ENCODE measurements at regions not wholly inside any gene's neighbourhood (a gene's known extent, or its start where the extent isn't known, plus 50 kb on each side); places are given as distances from the start of the nearest gene placed in this dataset.

DNA sequence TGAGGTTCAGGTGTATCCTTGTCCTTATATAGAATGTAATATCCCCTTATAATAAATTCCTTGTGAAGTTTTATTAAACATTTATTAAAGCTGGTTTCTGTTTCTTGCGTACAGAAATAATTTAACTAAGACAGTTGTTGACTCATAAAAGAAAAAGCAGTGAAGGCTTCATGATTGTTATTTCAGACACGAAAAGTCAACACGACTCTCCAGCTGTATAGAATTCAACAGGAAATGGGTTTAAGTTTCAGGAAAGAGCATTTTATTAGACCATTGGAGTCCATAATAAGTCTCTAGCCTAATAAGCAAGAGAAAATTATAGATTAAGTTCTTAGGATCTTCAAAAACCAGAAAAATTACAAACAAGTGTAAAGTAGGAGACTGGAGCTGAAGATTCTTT, 62.2 kb downstream of the KCNE4 start:
- DNase-seq, result no peak
- TF ChIP-seq POLR2AphosphoS5 (IDR thresholded peaks at IDR 0.05; ENCODE audit: low read depth, low read length) (no peak), EZH2phosphoT487 (IDR thresholded peaks at IDR 0.05; ENCODE audit: borderline replicate concordance, low read depth) (no peak), RAD21 (IDR thresholded peaks at IDR 0.05; ENCODE audit: low read length) (no peak), RXRA (IDR thresholded peaks at IDR 0.05; ENCODE audit: borderline replicate concordance, low read depth) (no peak), GABPA (IDR thresholded peaks at IDR 0.05; ENCODE audit: low read depth) (no peak), FOSL2 (IDR thresholded peaks at IDR 0.05; ENCODE audit: borderline replicate concordance, low read depth) (no peak), NRF1 (IDR thresholded peaks at IDR 0.05; ENCODE audit: low read depth, low read length) (no peak)
- TF ChIP-seq, protein P1, sequence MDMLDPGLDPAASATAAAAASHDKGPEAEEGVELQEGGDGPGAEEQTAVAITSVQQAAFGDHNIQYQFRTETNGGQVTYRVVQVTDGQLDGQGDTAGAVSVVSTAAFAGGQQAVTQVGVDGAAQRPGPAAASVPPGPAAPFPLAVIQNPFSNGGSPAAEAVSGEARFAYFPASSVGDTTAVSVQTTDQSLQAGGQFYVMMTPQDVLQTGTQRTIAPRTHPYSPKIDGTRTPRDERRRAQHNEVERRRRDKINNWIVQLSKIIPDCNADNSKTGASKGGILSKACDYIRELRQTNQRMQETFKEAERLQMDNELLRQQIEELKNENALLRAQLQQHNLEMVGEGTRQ (IDR thresholded peaks at IDR 0.05; ENCODE audit: borderline replicate concordance, low read depth, low read length), result no peak
- TF ChIP-seq, protein P2, sequence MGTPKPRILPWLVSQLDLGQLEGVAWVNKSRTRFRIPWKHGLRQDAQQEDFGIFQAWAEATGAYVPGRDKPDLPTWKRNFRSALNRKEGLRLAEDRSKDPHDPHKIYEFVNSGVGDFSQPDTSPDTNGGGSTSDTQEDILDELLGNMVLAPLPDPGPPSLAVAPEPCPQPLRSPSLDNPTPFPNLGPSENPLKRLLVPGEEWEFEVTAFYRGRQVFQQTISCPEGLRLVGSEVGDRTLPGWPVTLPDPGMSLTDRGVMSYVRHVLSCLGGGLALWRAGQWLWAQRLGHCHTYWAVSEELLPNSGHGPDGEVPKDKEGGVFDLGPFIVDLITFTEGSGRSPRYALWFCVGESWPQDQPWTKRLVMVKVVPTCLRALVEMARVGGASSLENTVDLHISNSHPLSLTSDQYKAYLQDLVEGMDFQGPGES (IDR thresholded peaks at IDR 0.05; ENCODE audit: low read depth, low read length), result no peak
- Histone ChIP-seq H4K20me1 (ENCODE audit: insufficient read depth) (no peaks in the 10 kb centered on the region), H3K9ac (no peak overlapping the region), H3K4me3 (ENCODE audit: low read depth in 2 of 2, low read length in 1 of 2) (no peak overlapping the region; a peak in 1 of 4 replicates), H3F3A (replicated peaks; ENCODE audit: insufficient read depth) (no peaks in the 10 kb centered on the region), H3K27me3 (ENCODE audit: insufficient read depth) (no peaks in the 10 kb centered on the region), H3K79me2 (ENCODE audit: insufficient read depth) (no peaks in the 10 kb centered on the region), H3K4me2 (no peak overlapping the region), H2AFZ (ENCODE audit: low read depth) (peak overlapping the region; percentile 54; the same call in 1 of the 2 replicates), H3K36me3 (replicated peaks in 1 of 2; ENCODE audit: control insufficient read depth in 1 of 2, insufficient read depth in 2 of 2, low read length in 1 of 2) (no peaks in the 10 kb centered on the region), H3K9me3 (no peaks in the 10 kb centered on the region), H3K9me2 (no peaks in the 10 kb centered on the region), H3K27ac (ENCODE audit: low read depth in 2 of 2, low read length in 1 of 2) (peak overlapping the region in 1 of 2 experiments; percentile 21; a peak in 1 of 4 replicates), H3K4me1 (ENCODE audit: control insufficient read depth in 1 of 2, insufficient read depth in 2 of 2, low read depth in 1 of 2, low read length in 1 of 2) (peaks cover 0 to 41% of the 10 kb centered on the region in 2 experiments; a peak in 1 of 4 replicates)
- ChIA-PET CTCF (interaction anchor here (1.1 kb wide), 1 partner anchor 684 kb away, joined by 3 read pairs; no protein-coding TSS in a partner anchor), POLR2A (no interaction called here)
- 82% methylated on average over 3 of the region's 3 CpGs for WGBS (ENCODE audit: low lambda C conversion rate)

DNA sequence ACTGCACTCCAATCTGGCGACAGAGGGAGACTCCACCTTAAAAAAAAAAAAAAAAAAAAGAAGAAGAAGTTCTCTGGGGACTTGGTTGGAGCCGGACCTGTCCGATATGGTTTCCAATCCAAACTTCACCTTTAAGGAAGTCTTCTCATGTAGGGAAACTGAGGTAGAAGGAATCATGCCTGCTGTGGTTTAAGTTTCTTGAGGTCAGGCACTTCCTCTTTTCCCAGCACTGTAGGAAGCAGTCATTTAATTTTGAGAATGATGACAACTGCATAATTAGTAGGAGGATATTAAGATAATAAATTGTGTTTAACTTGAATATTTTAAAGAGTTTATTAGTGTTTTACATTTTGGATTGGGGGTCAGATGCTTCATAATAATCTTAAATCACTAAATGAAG, 62.9 kb downstream of the KCNE4 start:
- Histone ChIP-seq H3K27me3 (ENCODE audit: insufficient read depth) (no peaks in the 10 kb centered on the region), H3K27ac (ENCODE audit: low read depth in 2 of 2, low read length in 1 of 2) (no peak overlapping the region), H4K20me1 (ENCODE audit: insufficient read depth) (no peaks in the 10 kb centered on the region), H3K9ac (no peak overlapping the region), H3K4me2 (no peak overlapping the region), H3F3A (replicated peaks; ENCODE audit: insufficient read depth) (no peaks in the 10 kb centered on the region), H3K4me1 (ENCODE audit: control insufficient read depth in 1 of 2, insufficient read depth in 2 of 2, low read depth in 1 of 2, low read length in 1 of 2) (peaks cover 0 to 36% of the 10 kb centered on the region in 2 experiments; a peak in 1 of 4 replicates), H3K79me2 (ENCODE audit: insufficient read depth) (no peaks in the 10 kb centered on the region), H2AFZ (ENCODE audit: low read depth) (no peak overlapping the region), H3K9me2 (no peaks in the 10 kb centered on the region), H3K36me3 (replicated peaks in 1 of 2; ENCODE audit: control insufficient read depth in 1 of 2, insufficient read depth in 2 of 2, low read length in 1 of 2) (no peaks in the 10 kb centered on the region), H3K4me3 (ENCODE audit: low read depth in 2 of 2, low read length in 1 of 2) (no peak overlapping the region), H3K9me3 (no peaks in the 10 kb centered on the region)
- no peak for DNase-seq
- ChIA-PET CTCF (no interaction called here), POLR2A (no interaction called here)
- 93% methylated on average over 3 of the region's 3 CpGs for WGBS (ENCODE audit: low lambda C conversion rate)
- TF ChIP-seq SIN3A (IDR thresholded peaks at IDR 0.05; ENCODE audit: borderline replicate concordance, low read depth, low read length), result no peak
- no peak for TF ChIP-seq SMC3 (IDR thresholded peaks at IDR 0.05; ENCODE audit: low read depth, low read length)
- TF ChIP-seq, protein P1 (IDR thresholded peaks at IDR 0.05; ENCODE audit: borderline replicate concordance, low read depth, low read length), result no peak
- no peak for TF ChIP-seq RCOR1 (IDR thresholded peaks at IDR 0.05; ENCODE audit: low read length)
- no peak for TF ChIP-seq JUND (IDR thresholded peaks at IDR 0.05)
- TF ChIP-seq, protein P3, sequence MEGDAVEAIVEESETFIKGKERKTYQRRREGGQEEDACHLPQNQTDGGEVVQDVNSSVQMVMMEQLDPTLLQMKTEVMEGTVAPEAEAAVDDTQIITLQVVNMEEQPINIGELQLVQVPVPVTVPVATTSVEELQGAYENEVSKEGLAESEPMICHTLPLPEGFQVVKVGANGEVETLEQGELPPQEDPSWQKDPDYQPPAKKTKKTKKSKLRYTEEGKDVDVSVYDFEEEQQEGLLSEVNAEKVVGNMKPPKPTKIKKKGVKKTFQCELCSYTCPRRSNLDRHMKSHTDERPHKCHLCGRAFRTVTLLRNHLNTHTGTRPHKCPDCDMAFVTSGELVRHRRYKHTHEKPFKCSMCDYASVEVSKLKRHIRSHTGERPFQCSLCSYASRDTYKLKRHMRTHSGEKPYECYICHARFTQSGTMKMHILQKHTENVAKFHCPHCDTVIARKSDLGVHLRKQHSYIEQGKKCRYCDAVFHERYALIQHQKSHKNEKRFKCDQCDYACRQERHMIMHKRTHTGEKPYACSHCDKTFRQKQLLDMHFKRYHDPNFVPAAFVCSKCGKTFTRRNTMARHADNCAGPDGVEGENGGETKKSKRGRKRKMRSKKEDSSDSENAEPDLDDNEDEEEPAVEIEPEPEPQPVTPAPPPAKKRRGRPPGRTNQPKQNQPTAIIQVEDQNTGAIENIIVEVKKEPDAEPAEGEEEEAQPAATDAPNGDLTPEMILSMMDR (IDR thresholded peaks at IDR 0.05), result no peak
- TF ChIP-seq EZH2phosphoT487 (IDR thresholded peaks at IDR 0.05; ENCODE audit: borderline replicate concordance, low read depth), result no peak

All from SK-N-SH (cell line).